ENCODE measurements at regions not wholly inside any gene's neighbourhood (a gene's known extent, or its start where the extent isn't known, plus 50 kb on each side); places are given as distances from the start of the nearest gene placed in this dataset.

- Mint-ChIP-seq H3K9me3 (ENCODE audit: unreplicated experiment) (peaks cover 5% of the 10 kb centered on the region), H3K4me1 (ENCODE audit: insufficient read depth, unreplicated experiment) (no peaks in the 10 kb centered on the region), H3K27me3 (ENCODE audit: insufficient read depth, unreplicated experiment) (no peaks in the 10 kb centered on the region), H3K4me3 (ENCODE audit: unreplicated experiment) (no peak overlapping the region), H3K27ac (ENCODE audit: low read depth, unreplicated experiment) (no peak overlapping the region), H3K36me3 (ENCODE audit: insufficient read depth, unreplicated experiment) (no peaks in the 10 kb centered on the region)
- DNase-seq (ENCODE audit: unreplicated experiment) = no peak
- no TSS peak for BruUV-seq (replicated peaks)
- TF ChIP-seq CTCF (IDR thresholded peaks at IDR 0.05; ENCODE audit: unreplicated experiment) = no peak
- ChIA-PET POLR2A (no interaction called here), CTCF (interaction anchor here (0.7 kb wide), 1 partner anchor 290 kb away, joined by 3 read pairs; no protein-coding TSS in a partner anchor)
- intact Hi-C loops (cut with micrococcal nuclease) = no loop called here
Observed at GRCh38 chr4:160194716-160195115, 1091.8 kb downstream of the RAPGEF2 start.

GRCh38 chr4:160202802-160203201 is 1099.9 kb downstream of the RAPGEF2 start:
- Mint-ChIP-seq H3K9me3 (ENCODE audit: unreplicated experiment) (peaks cover 16% of the 10 kb centered on the region), H3K27ac (ENCODE audit: low read depth, unreplicated experiment) (peak overlapping the region; percentile 95), H3K4me1 (ENCODE audit: insufficient read depth, unreplicated experiment) (peaks cover 9% of the 10 kb centered on the region), H3K4me3 (ENCODE audit: unreplicated experiment) (peak overlapping the region; percentile 44), H3K27me3 (ENCODE audit: insufficient read depth, unreplicated experiment) (no peaks in the 10 kb centered on the region), H3K36me3 (ENCODE audit: insufficient read depth, unreplicated experiment) (peaks cover 6% of the 10 kb centered on the region)
- peak; percentile 91 for DNase-seq (ENCODE audit: unreplicated experiment)
- intact Hi-C loops (cut with micrococcal nuclease) = no loop called here
- POLR2A ChIA-PET = interaction anchor here (0.7 to 1.2 kb wide), 4 partner anchors 67 to 237 kb away, joined by 3 to 7 read pairs (median 4); no protein-coding TSS in a partner anchor
- no peak for TF ChIP-seq CTCF (IDR thresholded peaks at IDR 0.05; ENCODE audit: unreplicated experiment)
- CTCF ChIA-PET = no interaction called here
- no TSS peak for BruUV-seq (replicated peaks)

- H3K9me3 Mint-ChIP-seq (ENCODE audit: unreplicated experiment) = no peaks in the 10 kb centered on the region
- no peak overlapping the region for H3K4me3 Mint-ChIP-seq (ENCODE audit: unreplicated experiment)
- no peak overlapping the region for H3K27ac Mint-ChIP-seq (ENCODE audit: low read depth, unreplicated experiment)
- no peaks in the 10 kb centered on the region for H3K4me1 Mint-ChIP-seq (ENCODE audit: insufficient read depth, unreplicated experiment)
- intact Hi-C loops (cut with micrococcal nuclease) = no loop called here
- H3K27me3 Mint-ChIP-seq (ENCODE audit: insufficient read depth, unreplicated experiment) = no peaks in the 10 kb centered on the region
- no peak for DNase-seq (ENCODE audit: unreplicated experiment)
- TF ChIP-seq CTCF (IDR thresholded peaks at IDR 0.05; ENCODE audit: unreplicated experiment) = no peak
- H3K36me3 Mint-ChIP-seq (ENCODE audit: insufficient read depth, unreplicated experiment) = no peaks in the 10 kb centered on the region
- POLR2A ChIA-PET = interaction anchor here (0.6 to 1.0 kb wide), 3 partner anchors 23 to 1958 kb away, joined by 3 read pairs; no protein-coding TSS in a partner anchor
- no TSS peak for BruUV-seq (replicated peaks)
- CTCF ChIA-PET = interaction anchor here (0.6 kb wide), 1 partner anchor 75 kb away, joined by 3 read pairs; no protein-coding TSS in a partner anchor
Observed at GRCh38 chr4:160212078-160212477, 1109.2 kb downstream of the RAPGEF2 start.

GRCh38 chr4:160213366-160213765 is 1110.5 kb downstream of the RAPGEF2 start:
- CTCF ChIA-PET = no interaction called here
- Mint-ChIP-seq H3K27me3 (ENCODE audit: insufficient read depth, unreplicated experiment) (no peaks in the 10 kb centered on the region), H3K36me3 (ENCODE audit: insufficient read depth, unreplicated experiment) (no peaks in the 10 kb centered on the region), H3K9me3 (ENCODE audit: unreplicated experiment) (peaks cover 10% of the 10 kb centered on the region), H3K4me3 (ENCODE audit: unreplicated experiment) (no peak overlapping the region), H3K4me1 (ENCODE audit: insufficient read depth, unreplicated experiment) (no peaks in the 10 kb centered on the region), H3K27ac (ENCODE audit: low read depth, unreplicated experiment) (no peak overlapping the region)
- intact Hi-C loops (cut with micrococcal nuclease) = no loop called here
- no peak for TF ChIP-seq CTCF (IDR thresholded peaks at IDR 0.05; ENCODE audit: unreplicated experiment)
- no peak for DNase-seq (ENCODE audit: unreplicated experiment)
- POLR2A ChIA-PET = no interaction called here
- BruUV-seq (replicated peaks) = no TSS peak
